K562 (cell line): ENCODE measurements at regions not wholly inside any gene's neighbourhood (a gene's known extent, or its start where the extent isn't known, plus 50 kb on each side); places are given as distances from the start of the nearest gene placed in this dataset.

Source experiments
- ATAC-seq: fragments of 200-7000 bp; cut with Tn5 transposase; 3 replicates; pipeline ENCODE4 v1.9.1; 2020; ENCODE audit warnings: moderate library complexity
- BruUV-seq: library from RNA; stranded (reverse); fragments of 400-500 nt; replicated peaks from 2 replicates; lab custom pipeline; 2021; lab: Mats Ljungman, UMichigan
- CTCF ChIA-PET: fragments of 300-600 bp; formaldehyde crosslinking; extraction: SDS; loops from one replicate; lab custom pipeline; 2021; ENCODE audit warnings: low intra/inter-chr PET ratio; lab: Yijun Ruan, JAX
- POLR2A ChIA-PET: fragments of 300-600, 350-650 bp; sonication (Branson Sonifier 250); formaldehyde crosslinking; extraction: SDS; loops from one replicate; lab custom pipeline; 2021; ENCODE audit warnings: antibody characterized with exemption, inconsistent platforms; lab: Yijun Ruan, JAX
- DNase-seq, 4 experiments: peaks; one replicate each; pipeline versions ENCODE4 v3.0.0 to v3.0.0-alpha.2; 2011 to 2018; ENCODE audit warnings: low spot score in 3 of 4, mixed read lengths in 3 of 4; ENCODE audit errors: extremely low read depth in 1 of 4
- FAIRE-seq: peaks from 2 replicates; lab custom pipeline; 2011; peaks lifted over from hg19 to GRCh38; lab: Jason Lieb, UNC
- H2AFZ ChIP-seq: 2 replicates; pipeline ENCODE4 v1.6.0; 2011; ENCODE audit warnings: low read depth, low read length, control low read depth, inconsistent platforms
- H3K27ac ChIP-seq: fragments of 200-600 bp; 3 replicates; pipeline ENCODE4 v1.8.0; 2011; ENCODE audit warnings: low read depth, mild to moderate bottlenecking, control low read depth, inconsistent platforms, low read length, moderate library complexity, mixed read lengths; ENCODE audit errors: extremely low read depth
- H3K27me3 ChIP-seq, 2 experiments: fragments of 300-600 bp in 1 of 2; 2 replicates in 1 of 2; 3 replicates in 1 of 2; pipeline versions ENCODE4 v1.6.0 to v1.8.0; 2011; ENCODE audit warnings: inconsistent platforms in 2 of 2, low read length in 2 of 2, mild to moderate bottlenecking in 1 of 2, mixed read lengths in 1 of 2, moderate library complexity in 1 of 2; ENCODE audit not compliant: control insufficient read depth in 2 of 2, insufficient read depth in 2 of 2
- H3K36me3 ChIP-seq: fragments of 300-600 bp; 3 replicates; pipeline ENCODE4 v1.8.0; 2011; ENCODE audit warnings: mild to moderate bottlenecking, low read length, inconsistent platforms; ENCODE audit not compliant: control insufficient read depth, insufficient read depth
- H3K4me1 ChIP-seq, 2 experiments: fragments of 200-600 bp in 1 of 2; replicated peaks in 1 of 2; 2 replicates in 1 of 2; 3 replicates in 1 of 2; pipeline versions ENCODE4 v1.5.1 to v1.8.0; 2011; ENCODE audit warnings: inconsistent platforms in 2 of 2, low read length in 2 of 2, mild to moderate bottlenecking in 1 of 2, mixed read lengths in 1 of 2, moderate library complexity in 1 of 2; ENCODE audit not compliant: control insufficient read depth in 2 of 2, insufficient read depth in 2 of 2
- H3K4me2 ChIP-seq: 2 replicates; pipeline ENCODE4 v1.6.1; 2011; ENCODE audit warnings: low read length, control low read depth, inconsistent platforms, mixed read lengths; ENCODE audit not compliant: insufficient read depth
- H3K4me3 ChIP-seq: fragments of 200-600 bp; sonication (generic), shearing (Covaris generic); 2 replicates; pipeline ENCODE4 v1.5.1; 2016; ENCODE audit warnings: control low read depth, inconsistent platforms
- H3K79me2 ChIP-seq: fragments of 200-600 bp; 3 replicates; pipeline ENCODE4 v1.8.0; 2011; ENCODE audit warnings: low read length, inconsistent platforms; ENCODE audit not compliant: control insufficient read depth, insufficient read depth
- H3K9ac ChIP-seq, 2 experiments: 2 replicates each; pipeline versions ENCODE4 v1.6.0 to v1.6.1; 2011; ENCODE audit warnings: low read depth in 2 of 2, low read length in 2 of 2, control low read depth in 1 of 2, inconsistent platforms in 1 of 2, mild to moderate bottlenecking in 1 of 2, mixed read lengths in 1 of 2; ENCODE audit not compliant: insufficient read depth in 1 of 2
- H3K9me1 ChIP-seq: one replicate; pipeline ENCODE4 v1.6.0; 2011; ENCODE audit warnings: inconsistent platforms, mild to moderate bottlenecking, low read length, moderate library complexity; ENCODE audit not compliant: control insufficient read depth, insufficient read depth
- H3K9me3 ChIP-seq: replicated peaks from 2 replicates; pipeline ENCODE4 v1.5.1; 2011; ENCODE audit warnings: low read depth, low read length, inconsistent platforms; ENCODE audit not compliant: control insufficient read depth, insufficient read depth
- H4K20me1 ChIP-seq: replicated peaks from 2 replicates; pipeline ENCODE4 v1.6.1; 2011; ENCODE audit warnings: low read length, inconsistent platforms, mixed read lengths; ENCODE audit not compliant: control insufficient read depth, insufficient read depth
- BRCA1 ChIP-seq, 2 experiments: fragments of 450-650 bp in 1 of 2; sonication (generic) in 1 of 2; formaldehyde crosslinking in 1 of 2; IDR thresholded peaks; 2 replicates each; pipeline versions ENCODE4 v1.5.0 to v1.6.1; 2017 to 2020; ENCODE audit warnings: mild to moderate bottlenecking in 1 of 2, missing genetic modification reagents in 1 of 2
- DDX20 ChIP-seq: fragments of 450-650 bp; IDR thresholded peaks from 2 replicates; pipeline ENCODE4 v1.6.1; 2016; ENCODE audit warnings: missing genetic modification characterization, low read depth, mild to moderate bottlenecking, missing compliant biosample characterization, moderate library complexity
- RFX5 ChIP-seq: IDR thresholded peaks from 2 replicates; pipeline ENCODE4 v1.6.1; 2011; ENCODE audit warnings: low read depth, mild to moderate bottlenecking, improper control_type of control experiment, low read length
- TRIM24 ChIP-seq, 2 experiments: fragments of 450-650 bp; IDR thresholded peaks; 2 replicates each; pipeline ENCODE4 v1.6.1; 2016
- WGBS: fragments of 100-300 bp; shearing (Covaris generic); methylation state at CpG from one replicate; pipeline ENCODE4 v1.1.6; 2016; ENCODE audit warnings: low coverage, mixed read lengths; ENCODE audit not compliant: insufficient coverage; ENCODE audit errors: missing lambda C conversion rate; 5-methylcytosine and 5-hydroxymethylcytosine counted together
- in situ Hi-C: fragments of 300-500 bp; cut with MboI; formaldehyde crosslinking; loops from 4 replicates; pipeline ENCODE4 v1.15.0; 2018; ENCODE audit warnings: inconsistent platforms, mixed read lengths
- intact Hi-C: fragments of 100-400 bp; cut with micrococcal nuclease; formaldehyde crosslinking; loops from 2 replicates; pipeline ENCODE4 v1.14.2; 2022
- TF ChIP-seq, protein P1 (sequence below): fragments of 450-650 bp; IDR thresholded peaks from 2 replicates; pipeline ENCODE4 v1.6.1; 2017; ENCODE audit warnings: antibody characterized with exemption
- TF ChIP-seq, protein P2 (sequence below): fragments of 450-650 bp; formaldehyde crosslinking; IDR thresholded peaks from 2 replicates; pipeline ENCODE4 v1.4.0; 2020; ENCODE audit warnings: mild to moderate bottlenecking, moderate library complexity
- TF ChIP-seq, protein P3 (sequence below): IDR thresholded peaks from 3 replicates; pipeline ENCODE4 v1.6.1; 2011; ENCODE audit warnings: borderline replicate concordance, mild to moderate bottlenecking, moderate library complexity; ENCODE audit not compliant: insufficient read length; ENCODE audit errors: extremely low read depth

DNA sequence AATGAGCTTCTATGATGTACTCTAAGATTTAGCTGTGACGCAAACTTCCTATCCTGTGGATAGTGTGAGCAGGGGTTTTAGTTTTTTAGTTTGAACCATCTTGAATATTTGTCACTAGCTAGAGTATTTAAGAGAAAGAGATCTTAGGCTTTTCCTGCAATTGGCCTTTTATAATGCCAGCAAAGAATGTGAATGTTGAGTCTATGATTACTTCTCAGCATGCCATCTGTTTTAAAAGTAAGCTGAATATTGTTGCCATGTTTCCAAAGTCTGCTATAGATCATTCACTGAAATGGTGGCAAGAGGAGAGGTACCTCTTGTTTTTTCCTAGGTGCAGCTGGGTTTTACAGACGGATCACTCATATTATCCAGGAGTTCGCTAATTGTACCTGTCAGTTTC is 1783.6 kb upstream of the FLRT2 start:
- ChIA-PET CTCF (no interaction called here), POLR2A (no interaction called here)
- no peak overlapping the region for H2AFZ ChIP-seq
- no peaks in the 10 kb centered on the region for H3K9me3 ChIP-seq
- no peaks in the 10 kb centered on the region for H3K27me3 ChIP-seq
- ATAC-seq (no peak), DNase-seq (no peak), FAIRE-seq (no peak)
- no peaks in the 10 kb centered on the region for H3K9me1 ChIP-seq
- 0% methylated on average over 3 of the region's 3 CpGs for WGBS
- in situ Hi-C loops, result no loop called here
- H3K4me1 ChIP-seq, result no peaks in the 10 kb centered on the region
- no peak overlapping the region for H3K9ac ChIP-seq
- H3K27ac ChIP-seq, result no peak overlapping the region
- no peak overlapping the region for H3K4me3 ChIP-seq
- TF ChIP-seq TRIM24 (IDR thresholded peaks at IDR 0.05) (no peak), BRCA1 (IDR thresholded peaks at IDR 0.05) (no peak), BRCA1 (CRISPR knock-in tag; IDR thresholded peaks at IDR 0.05) (no peak), DDX20 (tag) (no peak), RFX5 (no peak)
- TF ChIP-seq, protein P1, sequence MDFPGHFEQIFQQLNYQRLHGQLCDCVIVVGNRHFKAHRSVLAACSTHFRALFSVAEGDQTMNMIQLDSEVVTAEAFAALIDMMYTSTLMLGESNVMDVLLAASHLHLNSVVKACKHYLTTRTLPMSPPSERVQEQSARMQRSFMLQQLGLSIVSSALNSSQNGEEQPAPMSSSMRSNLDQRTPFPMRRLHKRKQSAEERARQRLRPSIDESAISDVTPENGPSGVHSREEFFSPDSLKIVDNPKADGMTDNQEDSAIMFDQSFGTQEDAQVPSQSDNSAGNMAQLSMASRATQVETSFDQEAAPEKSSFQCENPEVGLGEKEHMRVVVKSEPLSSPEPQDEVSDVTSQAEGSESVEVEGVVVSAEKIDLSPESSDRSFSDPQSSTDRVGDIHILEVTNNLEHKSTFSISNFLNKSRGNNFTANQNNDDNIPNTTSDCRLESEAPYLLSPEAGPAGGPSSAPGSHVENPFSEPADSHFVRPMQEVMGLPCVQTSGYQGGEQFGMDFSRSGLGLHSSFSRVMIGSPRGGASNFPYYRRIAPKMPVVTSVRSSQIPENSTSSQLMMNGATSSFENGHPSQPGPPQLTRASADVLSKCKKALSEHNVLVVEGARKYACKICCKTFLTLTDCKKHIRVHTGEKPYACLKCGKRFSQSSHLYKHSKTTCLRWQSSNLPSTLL, result no peak
- TF ChIP-seq, protein P2, sequence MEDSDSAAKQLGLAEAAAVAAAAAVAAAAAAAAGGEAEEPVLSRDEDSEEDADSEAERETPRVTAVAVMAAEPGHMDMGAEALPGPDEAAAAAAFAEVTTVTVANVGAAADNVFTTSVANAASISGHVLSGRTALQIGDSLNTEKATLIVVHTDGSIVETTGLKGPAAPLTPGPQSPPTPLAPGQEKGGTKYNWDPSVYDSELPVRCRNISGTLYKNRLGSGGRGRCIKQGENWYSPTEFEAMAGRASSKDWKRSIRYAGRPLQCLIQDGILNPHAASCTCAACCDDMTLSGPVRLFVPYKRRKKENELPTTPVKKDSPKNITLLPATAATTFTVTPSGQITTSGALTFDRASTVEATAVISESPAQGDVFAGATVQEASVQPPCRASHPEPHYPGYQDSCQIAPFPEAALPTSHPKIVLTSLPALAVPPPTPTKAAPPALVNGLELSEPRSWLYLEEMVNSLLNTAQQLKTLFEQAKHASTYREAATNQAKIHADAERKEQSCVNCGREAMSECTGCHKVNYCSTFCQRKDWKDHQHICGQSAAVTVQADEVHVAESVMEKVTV, result no peak
- TF ChIP-seq, protein P3, sequence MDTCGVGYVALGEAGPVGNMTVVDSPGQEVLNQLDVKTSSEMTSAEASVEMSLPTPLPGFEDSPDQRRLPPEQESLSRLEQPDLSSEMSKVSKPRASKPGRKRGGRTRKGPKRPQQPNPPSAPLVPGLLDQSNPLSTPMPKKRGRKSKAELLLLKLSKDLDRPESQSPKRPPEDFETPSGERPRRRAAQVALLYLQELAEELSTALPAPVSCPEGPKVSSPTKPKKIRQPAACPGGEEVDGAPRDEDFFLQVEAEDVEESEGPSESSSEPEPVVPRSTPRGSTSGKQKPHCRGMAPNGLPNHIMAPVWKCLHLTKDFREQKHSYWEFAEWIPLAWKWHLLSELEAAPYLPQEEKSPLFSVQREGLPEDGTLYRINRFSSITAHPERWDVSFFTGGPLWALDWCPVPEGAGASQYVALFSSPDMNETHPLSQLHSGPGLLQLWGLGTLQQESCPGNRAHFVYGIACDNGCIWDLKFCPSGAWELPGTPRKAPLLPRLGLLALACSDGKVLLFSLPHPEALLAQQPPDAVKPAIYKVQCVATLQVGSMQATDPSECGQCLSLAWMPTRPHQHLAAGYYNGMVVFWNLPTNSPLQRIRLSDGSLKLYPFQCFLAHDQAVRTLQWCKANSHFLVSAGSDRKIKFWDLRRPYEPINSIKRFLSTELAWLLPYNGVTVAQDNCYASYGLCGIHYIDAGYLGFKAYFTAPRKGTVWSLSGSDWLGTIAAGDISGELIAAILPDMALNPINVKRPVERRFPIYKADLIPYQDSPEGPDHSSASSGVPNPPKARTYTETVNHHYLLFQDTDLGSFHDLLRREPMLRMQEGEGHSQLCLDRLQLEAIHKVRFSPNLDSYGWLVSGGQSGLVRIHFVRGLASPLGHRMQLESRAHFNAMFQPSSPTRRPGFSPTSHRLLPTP, result no peak
- no peaks in the 10 kb centered on the region for H3K36me3 ChIP-seq
- no peaks in the 10 kb centered on the region for H4K20me1 ChIP-seq
- no TSS peak for BruUV-seq
- intact Hi-C loops, result no loop called here
- H3K79me2 ChIP-seq, result no peaks in the 10 kb centered on the region
- no peak overlapping the region for H3K4me2 ChIP-seq
